HG02678 (cell line): ENCODE measurements at regions not wholly inside any gene's neighbourhood (a gene's known extent, or its start where the extent isn't known, plus 50 kb on each side); places are given as distances from the start of the nearest gene placed in this dataset.
"Not testable (repeated sequence)": the region's sequence is repeated elsewhere in the genome, so short reads cannot be mapped to it uniquely, and the experiment has no call there.

Experiments
- ATAC-seq: cut with Tn5 transposase; IDR thresholded peaks from one replicate; pipeline ENCODE4 v1.9.1; 2021; ENCODE audit warnings: mild to moderate bottlenecking, moderate library complexity; ENCODE audit not compliant: unreplicated experiment

DNA sequence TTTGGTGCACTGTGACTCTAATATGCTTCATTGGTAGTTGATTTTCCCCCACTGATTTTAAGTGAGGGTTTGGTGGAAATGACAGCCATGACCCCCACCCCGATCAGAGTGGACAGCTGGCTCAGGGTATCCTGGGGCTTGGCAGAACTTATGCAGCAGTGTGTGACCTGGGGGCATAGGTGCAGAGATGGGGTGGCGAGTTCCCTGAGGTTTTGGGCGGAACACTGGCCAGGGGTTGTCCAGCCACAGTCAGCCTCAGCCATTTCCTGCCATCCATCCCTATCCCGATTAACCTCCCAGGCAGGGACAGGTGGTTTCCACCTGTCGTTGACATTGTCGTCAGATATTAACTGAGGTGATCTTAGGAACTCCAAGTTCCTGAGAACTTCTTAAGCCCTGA lies 155.8 kb upstream of the CHST15 start:
- ATAC-seq = no peak

DNA sequence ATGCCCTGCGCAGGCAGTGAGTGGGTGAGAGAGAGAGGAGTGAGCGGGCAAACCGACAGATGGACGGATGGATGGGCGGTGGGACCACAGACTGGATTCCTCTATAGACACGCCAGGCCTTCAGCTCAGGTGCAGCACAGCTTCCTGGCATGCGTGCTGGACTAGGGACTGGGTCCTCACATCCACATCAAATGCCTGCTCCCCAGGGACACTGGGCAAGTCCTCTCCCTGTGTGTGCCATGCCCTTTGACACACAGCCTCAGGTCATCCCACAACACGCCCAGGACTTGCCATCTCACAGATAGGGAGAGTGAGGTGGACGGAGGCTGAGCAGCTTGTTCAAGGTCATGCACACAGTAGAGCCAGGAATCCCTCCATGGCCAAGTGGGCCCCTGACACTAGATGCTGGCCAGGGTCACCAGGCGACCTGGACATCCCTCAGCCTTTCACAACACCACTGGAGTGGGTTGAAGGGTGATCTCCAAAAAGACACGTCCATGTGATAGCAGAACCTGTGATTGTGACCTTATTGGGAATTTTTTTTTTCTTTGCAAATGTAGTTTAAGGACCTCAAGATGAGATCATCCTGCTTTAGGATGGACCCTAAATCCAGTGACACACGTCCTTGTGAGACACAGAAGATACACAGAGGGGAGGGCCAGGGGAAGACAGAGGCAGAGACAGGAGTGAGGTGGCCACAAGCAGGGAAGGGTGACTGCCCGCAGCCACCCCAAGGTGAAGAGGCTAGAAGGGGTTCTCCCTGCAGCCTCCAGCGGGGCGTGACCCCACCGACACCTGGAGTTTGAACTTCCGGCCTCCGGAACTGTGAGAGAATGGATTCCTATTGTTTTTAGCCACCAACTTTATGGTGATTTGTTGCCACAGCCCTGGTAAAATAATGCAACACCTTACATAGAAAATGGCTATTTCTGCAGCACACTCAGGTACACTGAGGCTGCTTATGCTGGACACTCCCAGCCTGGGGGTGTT lies 155.0 kb upstream of the CHST15 start:
- ATAC-seq = no peak

- no peak for ATAC-seq
Measured at GRCh38 chr10:124245806-124246440, 152.5 kb upstream of the CHST15 start.

GRCh38 chr10:124245191-124245590 lies 151.8 kb upstream of the CHST15 start:
- ATAC-seq = no peak

GRCh38 chr10:124244256-124244877 lies 151.0 kb upstream of the CHST15 start:
- no peak for ATAC-seq

- ATAC-seq = no peak
Measured at GRCh38 chr10:124243702-124244121, 150.3 kb upstream of the CHST15 start.

GRCh38 chr10:124242791-124243190 lies 149.4 kb upstream of the CHST15 start:
- no peak for ATAC-seq

DNA sequence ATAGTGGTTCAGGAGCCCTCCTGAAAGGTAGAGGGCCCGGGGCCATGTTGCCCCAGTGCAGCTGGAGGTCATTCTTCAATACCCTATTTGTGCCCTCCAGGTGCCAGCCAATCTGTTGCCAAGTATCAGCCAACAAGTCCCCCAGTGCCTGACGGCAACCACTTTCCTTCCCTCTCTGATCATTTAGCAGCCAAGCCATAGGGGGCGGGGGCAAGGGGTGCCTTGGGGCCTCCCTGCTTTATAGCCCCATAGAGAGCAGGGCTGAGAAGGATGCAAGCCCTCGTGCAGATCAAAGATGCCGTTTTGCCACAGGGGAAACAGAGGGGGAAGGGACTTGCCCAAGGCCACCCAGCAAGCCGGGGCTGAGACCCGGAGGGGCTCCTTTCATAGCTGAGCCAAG lies 149.0 kb upstream of the CHST15 start:
- ATAC-seq = no peak

DNA sequence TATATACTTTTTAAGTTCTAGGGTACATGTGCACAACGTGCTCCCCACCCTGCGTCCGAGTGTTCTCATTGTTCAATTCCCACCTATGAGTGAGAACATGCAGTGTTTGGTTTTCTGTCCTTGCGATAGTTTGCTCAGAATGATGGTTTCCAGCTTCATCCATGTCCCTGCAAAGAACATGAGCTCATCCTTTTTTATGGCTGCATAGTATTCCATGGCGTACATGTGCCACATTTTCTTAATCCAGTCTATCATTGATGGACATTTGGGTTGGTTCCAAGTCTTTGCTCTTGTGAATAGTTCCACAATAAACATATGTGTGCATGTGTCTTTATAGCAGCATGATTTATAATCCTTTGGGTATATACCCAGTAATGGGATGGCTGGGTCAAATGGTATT lies 148.1 kb upstream of the CHST15 start:
- not testable (repeated sequence) for ATAC-seq

- ATAC-seq = no peak
Measured at GRCh38 chr10:124240839-124241291, 147.5 kb upstream of the CHST15 start.

- ATAC-seq = no peak
Measured at GRCh38 chr10:124239696-124240095, 146.3 kb upstream of the CHST15 start.

DNA sequence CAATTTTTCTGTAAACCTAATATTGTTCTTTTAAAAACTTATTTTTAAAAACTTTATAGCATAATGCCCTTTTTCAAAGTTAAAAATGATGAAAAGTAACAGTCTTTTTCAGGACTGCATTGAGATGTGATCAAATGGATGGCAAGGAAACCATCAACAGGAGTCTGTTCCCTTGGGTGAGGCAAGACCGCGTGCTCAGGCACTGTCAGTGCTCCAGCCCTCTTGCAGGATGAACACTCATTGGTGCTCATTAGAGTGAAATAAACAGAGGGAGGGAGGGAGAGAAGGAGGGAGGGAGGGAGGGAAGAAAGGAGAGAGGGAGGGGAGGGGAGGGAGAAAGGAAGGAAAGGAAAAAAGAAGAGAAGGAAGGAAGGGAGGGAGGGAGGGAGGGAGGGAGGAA lies 145.7 kb upstream of the CHST15 start:
- no peak for ATAC-seq

- no peak for ATAC-seq
Measured at GRCh38 chr10:124238367-124238766, 145.0 kb upstream of the CHST15 start.

- no peak for ATAC-seq
Measured at GRCh38 chr10:124237282-124237961, 144.0 kb upstream of the CHST15 start.

GRCh38 chr10:124236816-124237215 lies 143.4 kb upstream of the CHST15 start:
- ATAC-seq = no peak

- no peak for ATAC-seq
Measured at GRCh38 chr10:124236136-124236535, 142.7 kb upstream of the CHST15 start.

DNA sequence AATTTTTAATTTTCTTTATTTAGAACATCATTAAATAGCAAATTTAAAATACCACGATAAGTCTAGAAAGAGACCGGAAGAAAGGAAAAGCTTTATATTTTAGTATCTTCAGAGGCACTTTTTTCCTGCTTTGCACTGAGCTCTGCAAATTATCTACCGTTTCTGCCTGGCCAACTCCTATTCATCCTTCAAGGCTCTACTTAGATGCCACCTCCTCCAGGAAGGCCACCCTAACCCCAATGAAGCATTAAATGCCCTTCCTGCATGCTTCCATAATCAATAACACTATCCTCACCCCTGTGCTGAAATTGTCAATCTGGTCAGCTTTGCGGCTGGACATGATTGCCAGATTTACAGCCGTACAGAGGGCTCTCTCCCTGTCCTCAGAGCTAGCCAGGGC lies 141.8 kb upstream of the CHST15 start:
- no peak for ATAC-seq

- ATAC-seq = no peak
Measured at GRCh38 chr10:124233546-124234138, 140.2 kb upstream of the CHST15 start.

DNA sequence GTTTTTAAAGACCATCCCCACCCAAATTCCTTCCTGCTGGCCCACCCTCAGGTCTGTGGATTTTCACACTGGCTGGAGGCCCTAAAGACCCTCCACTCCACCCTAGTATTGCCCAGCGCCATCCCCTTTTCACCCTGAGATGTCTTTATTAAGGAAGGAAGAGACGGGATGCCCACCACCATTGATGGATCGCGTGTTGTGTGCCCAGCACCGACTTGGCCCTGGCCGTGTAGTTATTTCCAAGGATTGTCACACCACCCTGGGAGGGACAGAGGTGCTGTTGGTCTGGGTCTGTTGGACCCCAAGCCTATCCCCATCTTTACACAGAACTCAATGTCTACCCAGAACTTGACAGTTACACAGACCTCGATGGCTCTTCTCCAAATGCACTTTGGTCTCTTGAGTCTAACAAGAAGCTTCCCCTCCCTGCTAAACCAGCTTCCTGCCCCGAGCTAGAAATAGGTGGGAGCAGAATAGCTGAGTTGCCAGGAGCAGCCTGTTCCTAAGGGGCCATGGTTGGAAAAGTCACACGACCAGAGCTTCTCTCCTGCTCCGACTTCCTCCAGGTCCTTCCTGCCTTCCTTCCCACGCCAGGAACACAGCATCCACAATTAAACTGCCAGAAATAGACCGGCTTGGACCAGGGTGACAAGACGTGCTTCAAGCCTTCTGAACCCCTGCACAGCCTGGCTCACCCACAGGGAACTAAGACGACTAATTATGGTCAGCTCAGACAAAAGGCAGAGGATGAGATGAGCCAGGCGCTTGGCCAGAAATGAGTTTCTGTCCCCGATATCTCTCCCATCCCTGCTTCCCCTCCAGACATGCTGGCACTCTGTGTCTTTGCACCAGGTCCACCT lies 139.5 kb upstream of the CHST15 start:
- no peak for ATAC-seq
